ENCODE measurements at regions not wholly inside any gene's neighbourhood (a gene's known extent, or its start where the extent isn't known, plus 50 kb on each side); places are given as distances from the start of the nearest gene placed in this dataset.
"Not testable (repeated sequence)": the region's sequence is repeated elsewhere in the genome, so short reads cannot be mapped to it uniquely, and the experiment has no call there.

- DNase-seq = no peak
Measured at GRCh38 chr13:78133511-78133910, 214.9 kb upstream of the EDNRB start.

DNA sequence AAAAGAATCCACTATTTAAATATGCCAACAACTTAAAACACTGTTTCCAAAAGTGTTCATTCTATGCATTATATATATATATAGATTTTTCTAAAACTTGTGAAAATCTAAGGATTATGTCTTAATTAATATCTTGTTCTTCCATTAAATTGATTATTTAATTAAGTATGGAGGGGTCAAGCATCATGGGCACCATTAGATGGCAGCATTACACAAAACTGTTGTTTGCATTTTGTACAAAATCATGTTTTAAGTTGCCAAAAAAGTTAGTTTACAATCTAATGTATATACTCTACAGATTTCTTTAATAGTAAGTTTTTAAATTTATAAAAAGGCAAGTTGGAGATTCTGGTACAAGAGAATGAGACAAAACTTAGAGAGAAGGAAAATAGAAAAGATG lies 213.2 kb upstream of the EDNRB start:
- DNase-seq = no peak

DNA sequence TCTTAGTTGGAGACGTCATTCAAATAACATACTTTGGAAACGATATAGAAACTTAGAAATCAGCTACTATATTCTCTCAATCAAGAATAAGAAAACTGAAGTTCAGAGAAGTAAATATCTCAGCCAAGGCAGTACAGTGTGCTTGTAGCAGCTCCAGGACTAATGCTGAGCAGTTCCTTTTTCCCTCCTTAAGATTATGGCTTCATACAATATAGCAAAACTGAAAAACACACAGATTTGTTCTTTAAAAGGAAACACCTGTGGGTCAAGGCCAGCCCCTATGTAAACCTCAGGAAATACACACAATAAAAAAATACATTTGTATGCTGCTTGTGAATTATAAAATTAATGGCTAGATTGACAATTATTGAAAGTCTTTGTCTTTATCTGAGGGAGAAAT lies 212.7 kb upstream of the EDNRB start:
- no peak for DNase-seq

- no peak for DNase-seq
Measured at GRCh38 chr13:78129823-78130222, 211.2 kb upstream of the EDNRB start.

GRCh38 chr13:78129359-78129758 lies 210.7 kb upstream of the EDNRB start:
- DNase-seq = no peak

DNA sequence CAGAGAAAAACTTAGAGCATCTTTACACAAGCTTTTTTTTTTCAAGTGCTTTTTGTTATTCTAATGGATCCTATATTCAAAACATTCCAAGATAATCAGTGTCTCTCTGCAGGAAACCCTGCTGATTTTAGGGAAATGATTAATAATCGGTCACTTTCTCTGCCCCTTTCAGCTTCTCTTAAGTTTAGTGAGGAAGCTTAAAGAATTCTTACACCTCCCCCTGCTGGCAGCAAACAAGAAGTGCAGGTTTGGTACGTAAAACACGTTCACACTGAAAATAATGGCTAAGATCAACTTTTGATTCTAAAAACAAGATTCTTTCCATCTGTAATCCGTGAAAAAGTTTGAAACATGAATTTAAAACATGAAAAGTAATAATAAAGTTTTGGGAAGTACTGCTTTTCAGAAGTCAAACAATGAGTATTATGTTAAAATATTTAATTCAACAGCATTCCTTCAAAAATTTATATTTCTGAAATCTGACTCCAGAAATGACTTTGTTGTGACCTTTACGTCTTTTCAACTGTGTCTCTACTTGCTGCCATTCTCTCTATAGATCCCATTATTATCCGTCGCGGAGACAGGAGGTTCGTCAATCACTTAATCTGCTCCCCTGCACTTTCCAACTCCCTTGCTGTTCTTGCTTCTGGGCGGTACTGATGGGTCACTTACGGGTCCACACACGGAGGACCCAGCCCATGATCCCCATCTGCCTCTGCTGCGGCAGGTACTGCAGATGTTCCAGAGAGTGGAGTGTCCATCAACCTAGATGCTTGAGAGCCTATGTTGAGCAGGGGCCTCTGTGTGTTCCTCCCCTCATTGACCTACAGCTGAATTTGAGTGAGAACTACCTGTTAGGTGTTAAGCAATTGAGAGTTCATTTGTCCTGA lies 203.1 kb upstream of the EDNRB start:
- DNase-seq = no peak

GRCh38 chr13:78121001-78121400 lies 202.4 kb upstream of the EDNRB start:
- DNase-seq = no peak

GRCh38 chr13:78120144-78120543 lies 201.5 kb upstream of the EDNRB start:
- not testable (repeated sequence) for DNase-seq

GRCh38 chr13:78117070-78117469 lies 198.4 kb upstream of the EDNRB start:
- not testable (repeated sequence) for DNase-seq

GRCh38 chr13:78105656-78106055 lies 187.0 kb upstream of the EDNRB start:
- DNase-seq = no peak

DNA sequence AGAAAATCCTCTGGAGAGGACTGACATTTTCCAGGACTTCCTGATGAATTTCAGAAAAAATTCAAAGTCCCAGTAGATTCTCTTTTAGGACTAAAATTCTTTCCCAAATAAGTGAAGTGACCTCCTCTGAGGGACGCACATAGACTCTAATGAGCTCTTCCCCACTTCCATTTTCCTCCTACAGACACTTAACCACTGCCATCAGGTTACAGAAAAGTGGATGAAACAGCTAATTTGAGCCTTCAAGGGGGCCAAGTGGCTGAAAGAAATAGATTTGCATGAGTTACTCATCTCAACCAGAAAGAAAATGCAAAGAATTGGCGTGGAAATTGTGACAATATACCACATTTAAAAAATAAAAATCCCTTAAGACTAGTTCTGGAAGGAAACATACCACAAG lies 185.3 kb upstream of the EDNRB start:
- DNase-seq = no peak

DNA sequence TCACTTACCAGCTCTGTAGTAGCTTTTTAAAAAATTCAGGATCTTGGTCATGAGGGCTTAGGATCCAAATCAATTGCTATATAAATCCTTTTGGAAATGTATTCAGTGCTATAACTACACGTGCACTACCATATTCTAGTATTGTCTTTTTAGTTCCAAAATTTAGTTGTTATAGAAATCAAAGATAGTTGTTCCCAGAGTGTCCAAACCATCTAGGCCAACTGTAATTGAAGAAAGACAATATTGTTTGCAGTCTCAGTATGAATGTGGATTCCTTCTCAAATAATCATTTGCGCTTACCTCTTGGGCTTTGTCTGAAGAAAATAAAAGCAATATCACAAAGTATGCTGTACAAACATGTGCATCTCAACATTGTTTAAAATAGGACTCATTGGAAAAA lies 184.1 kb upstream of the EDNRB start:
- no peak for DNase-seq

GRCh38 chr13:78102121-78102677 lies 183.6 kb upstream of the EDNRB start:
- DNase-seq = peak; percentile 35

- DNase-seq = no peak
Measured at GRCh38 chr13:78100486-78100885, 181.9 kb upstream of the EDNRB start.

- DNase-seq = no peak
Measured at GRCh38 chr13:78098249-78098648, 179.6 kb upstream of the EDNRB start.

- DNase-seq = no peak
Measured at GRCh38 chr13:78096221-78096620, 177.6 kb upstream of the EDNRB start.

DNA sequence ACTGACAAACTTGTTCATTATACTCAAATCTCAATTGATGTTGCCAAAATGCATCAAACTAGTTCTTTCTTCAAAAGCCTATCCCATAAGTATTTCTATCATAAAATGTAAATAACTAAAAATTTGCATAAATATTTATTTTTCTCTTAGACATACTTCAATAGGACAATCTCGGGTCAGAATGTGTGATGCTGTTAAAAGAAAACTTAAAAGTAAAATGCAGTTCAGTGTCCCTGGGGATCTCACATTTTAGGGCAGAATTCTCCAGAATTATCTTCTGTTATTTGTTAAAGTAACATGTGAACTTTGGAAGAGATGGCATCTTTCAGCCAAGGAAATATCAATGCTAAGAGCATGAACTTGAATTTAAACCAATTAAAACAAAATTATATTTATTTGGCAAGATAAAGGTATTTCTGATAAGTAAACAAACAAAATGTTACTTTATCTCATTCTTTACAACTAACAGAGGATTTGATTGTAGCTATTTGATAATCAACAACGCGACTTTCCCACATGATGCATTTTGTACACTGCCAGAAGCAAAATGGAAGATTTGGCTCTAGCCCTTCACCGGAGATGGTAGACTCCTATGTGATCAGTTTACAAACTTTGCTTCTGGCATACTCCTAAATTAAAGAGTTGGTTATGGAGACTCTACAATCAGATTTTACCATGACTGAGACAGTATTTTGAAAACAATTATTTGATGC lies 169.5 kb upstream of the EDNRB start:
- DNase-seq = no peak

DNA sequence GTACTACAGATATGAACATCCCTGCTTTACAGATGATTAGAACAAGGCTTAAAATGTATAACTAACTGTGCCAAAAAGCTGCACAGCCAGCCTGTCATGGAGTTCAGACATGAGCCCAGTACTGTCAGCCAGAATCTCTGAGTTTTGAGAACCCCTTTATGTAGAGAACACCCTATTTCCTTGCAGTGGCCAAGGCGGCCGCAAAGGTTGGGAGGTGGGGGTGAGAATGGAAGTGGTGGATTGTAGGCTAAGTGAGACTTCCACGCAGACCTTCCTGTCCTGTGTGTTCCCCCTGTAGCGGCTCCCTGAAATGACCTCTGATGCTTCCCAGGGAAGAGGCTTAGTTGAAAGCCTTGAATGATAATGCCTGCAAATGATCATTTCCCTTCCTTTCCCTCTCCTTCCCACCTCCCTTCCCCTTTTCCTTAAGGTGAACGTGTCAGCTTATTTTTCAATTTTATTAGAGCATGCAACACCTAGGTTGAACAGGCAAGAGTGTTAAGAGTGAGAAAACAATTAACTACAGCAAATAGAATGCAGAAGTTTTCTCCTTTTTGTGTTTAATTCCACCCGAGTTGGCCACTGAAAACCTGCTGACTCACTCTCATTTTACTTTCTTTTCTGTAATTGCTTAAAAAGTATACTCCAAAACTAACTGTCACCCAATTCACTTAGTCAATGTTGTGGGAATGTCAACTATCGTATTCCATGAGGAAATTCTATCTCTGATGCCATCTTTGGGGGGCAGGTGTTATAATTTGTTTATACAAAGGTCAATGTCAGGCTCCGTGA lies 167.0 kb upstream of the EDNRB start:
- DNase-seq = no peak

- no peak for DNase-seq
Measured at GRCh38 chr13:78084401-78084800, 165.8 kb upstream of the EDNRB start.

DNA sequence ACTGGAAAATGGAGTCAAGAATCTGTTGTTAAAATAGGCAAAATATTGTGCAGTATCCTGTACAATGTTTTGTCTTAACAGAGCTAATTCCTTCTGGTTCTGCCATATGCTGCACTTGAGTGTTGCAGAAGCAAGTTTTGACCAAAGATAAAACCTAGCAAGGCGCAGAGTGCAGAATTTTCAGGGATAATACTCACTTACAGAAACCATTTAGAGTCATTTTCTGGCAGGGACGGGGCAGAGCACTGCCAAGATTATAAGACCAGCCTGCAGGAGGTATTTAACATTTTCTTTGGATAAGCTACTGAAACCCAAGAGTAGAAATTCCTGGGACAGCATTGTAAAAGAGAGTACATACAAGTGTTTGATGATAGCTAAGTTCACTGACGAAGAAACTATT lies 159.5 kb upstream of the EDNRB start:
- DNase-seq = no peak

DNA sequence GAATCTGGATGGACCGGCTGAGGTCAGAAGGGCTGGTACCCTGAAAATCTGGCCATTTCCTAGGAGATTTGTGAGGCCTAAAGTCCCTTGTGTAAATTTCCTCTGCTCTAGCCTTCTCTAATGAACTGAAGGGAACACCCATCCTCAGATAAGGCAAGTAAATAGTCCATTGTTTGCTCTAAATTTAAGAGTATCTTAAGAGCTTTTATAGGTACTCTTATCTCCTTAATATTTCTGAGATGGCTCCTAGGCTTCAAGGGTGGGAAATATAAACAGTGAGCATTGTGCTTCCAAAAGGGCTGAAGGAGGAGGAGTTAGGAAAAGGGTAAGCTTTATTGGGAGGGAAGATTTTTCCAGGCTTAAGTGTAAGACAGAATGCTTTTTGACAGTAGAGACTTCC lies 148.7 kb upstream of the EDNRB start:
- DNase-seq = no peak

DNA sequence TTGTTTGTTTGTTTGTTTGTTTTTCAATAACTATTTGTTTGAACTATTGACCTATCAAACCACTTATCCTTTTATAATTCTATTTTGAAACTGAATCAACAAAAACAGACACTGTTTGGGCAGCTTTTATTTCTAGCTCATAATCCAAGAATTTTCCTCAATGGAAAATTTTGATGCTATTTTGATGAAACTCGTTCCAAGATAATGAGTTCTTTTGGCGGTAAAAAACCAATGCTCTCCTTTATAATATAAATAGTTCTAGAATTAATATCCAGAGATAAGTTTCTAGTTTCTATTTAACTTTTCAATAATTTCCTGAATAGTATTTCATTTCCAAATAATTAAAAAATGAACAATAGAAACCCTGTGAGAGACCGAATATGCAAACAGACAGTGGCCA lies 146.5 kb upstream of the EDNRB start:
- DNase-seq = no peak

GRCh38 chr13:78061806-78062205 lies 143.2 kb upstream of the EDNRB start:
- no peak for DNase-seq
